ENCODE measurements at regions not wholly inside any gene's neighbourhood (a gene's known extent, or its start where the extent isn't known, plus 50 kb on each side); places are given as distances from the start of the nearest gene placed in this dataset.

GRCh38 chr14:97155320-97155719 lies 358.1 kb downstream of the VRK1 start:
- H3K9me3 Mint-ChIP-seq, result peaks cover 13% of the 10 kb centered on the region
- peaks cover 19% of the 10 kb centered on the region for H3K4me1 Mint-ChIP-seq
- CTCF ChIA-PET, result interaction anchor here (0.7 to 1.3 kb wide), 6 partner anchors 8 to 303 kb away, joined by 3 to 4 read pairs (median 3); no protein-coding TSS in a partner anchor
- POLR2A ChIA-PET, result no interaction called here
- peaks cover 9% of the 10 kb centered on the region for H3K36me3 Mint-ChIP-seq
- H3K4me3 Mint-ChIP-seq, result no peak overlapping the region
- peak; percentile 38 for ATAC-seq
- H3K27ac Mint-ChIP-seq, result no peak overlapping the region
- no peak for DNase-seq (ENCODE audit: low spot score)
- peak; percentile 81 for TF ChIP-seq GTF2I (CRISPR knock-in tag; conservative IDR thresholded peaks at IDR 0.05)
- TF ChIP-seq GRHL2 (CRISPR knock-in tag; IDR thresholded peaks at IDR 0.05; ENCODE audit: insufficient replicate concordance, severe bottlenecking), result no peak
- H3K27me3 Mint-ChIP-seq (ENCODE audit: low read depth), result peaks cover 3% of the 10 kb centered on the region; the same call in 1 of the 2 replicates

- ATAC-seq, result no peak
- Mint-ChIP-seq H3K4me1 (peaks cover 19% of the 10 kb centered on the region), H3K27me3 (ENCODE audit: low read depth) (peaks cover 3% of the 10 kb centered on the region; the same call in 1 of the 2 replicates), H3K27ac (no peak overlapping the region), H3K9me3 (peaks cover 18% of the 10 kb centered on the region), H3K4me3 (no peak overlapping the region), H3K36me3 (peaks cover 9% of the 10 kb centered on the region)
- no peak for TF ChIP-seq FOXK1 (CRISPR knock-in tag; IDR thresholded peaks at IDR 0.05)
- TF ChIP-seq MXD4 (CRISPR knock-in tag; IDR thresholded peaks at IDR 0.05; ENCODE audit: borderline replicate concordance), result no peak
- no peak for TF ChIP-seq NFYB (CRISPR knock-in tag; conservative IDR thresholded peaks at IDR 0.05; ENCODE audit: low read depth)
- TF ChIP-seq AFF4 (CRISPR knock-in tag; IDR thresholded peaks at IDR 0.05; ENCODE audit: borderline replicate concordance), result no peak
- no peak for TF ChIP-seq CREM (CRISPR knock-in tag; IDR thresholded peaks at IDR 0.05)
- TF ChIP-seq RORB (CRISPR knock-in tag; IDR thresholded peaks at IDR 0.05), result no peak
- TF ChIP-seq IRF2 (CRISPR knock-in tag; IDR thresholded peaks at IDR 0.05; ENCODE audit: borderline replicate concordance, low read depth), result no peak
- ChIA-PET POLR2A (no interaction called here), CTCF (no interaction called here)
- no peak for DNase-seq (ENCODE audit: low spot score)
Observed at GRCh38 chr14:97155814-97156213, 358.6 kb downstream of the VRK1 start.

GRCh38 chr14:97156705-97157104 lies 359.5 kb downstream of the VRK1 start:
- ATAC-seq, result no peak
- Mint-ChIP-seq H3K27ac (no peak overlapping the region), H3K9me3 (peaks cover 20% of the 10 kb centered on the region), H3K4me3 (no peak overlapping the region), H3K4me1 (peaks cover 19% of the 10 kb centered on the region), H3K36me3 (peaks cover 9% of the 10 kb centered on the region), H3K27me3 (ENCODE audit: low read depth) (peaks cover 3% of the 10 kb centered on the region; the same call in 1 of the 2 replicates)
- DNase-seq (ENCODE audit: low spot score), result no peak
- no peak for TF ChIP-seq ZNF396 (CRISPR knock-in tag; IDR thresholded peaks at IDR 0.05; ENCODE audit: borderline replicate concordance)
- TF ChIP-seq RELA (CRISPR knock-in tag; IDR thresholded peaks at IDR 0.05; ENCODE audit: borderline replicate concordance), result no peak
- no peak for TF ChIP-seq PRRX2 (CRISPR knock-in tag; IDR thresholded peaks at IDR 0.05)
- no peak for TF ChIP-seq ZNF121 (CRISPR knock-in tag; IDR thresholded peaks at IDR 0.05)
- TF ChIP-seq PRDM15 (CRISPR knock-in tag; IDR thresholded peaks at IDR 0.05), result no peak
- TF ChIP-seq ATF1 (CRISPR knock-in tag; IDR thresholded peaks at IDR 0.05), result no peak
- POLR2A ChIA-PET, result no interaction called here
- CTCF ChIA-PET, result no interaction called here

Measured in WTC11 (cell line).